ENCODE measurements at regions not wholly inside any gene's neighbourhood (a gene's known extent, or its start where the extent isn't known, plus 50 kb on each side); places are given as distances from the start of the nearest gene placed in this dataset.

GRCh38 chr1:157415661-157416060 is 136.7 kb downstream of the FCRL5 start:
- H3K27ac ChIP-seq (ENCODE audit: low read depth, low read length) = no peak overlapping the region
- H3K79me2 ChIP-seq (ENCODE audit: control insufficient read depth, low read length) = no peaks in the 10 kb centered on the region
- H3K4me1 ChIP-seq (ENCODE audit: control insufficient read depth, low read length) = no peaks in the 10 kb centered on the region
- H4K20me1 ChIP-seq (ENCODE audit: control insufficient read depth, insufficient read depth, low read depth, low read length) = no peaks in the 10 kb centered on the region
- H3K4me3 ChIP-seq (ENCODE audit: low read length) = no peak overlapping the region
- no peaks in the 10 kb centered on the region for H3K9me2 ChIP-seq (replicated peaks; ENCODE audit: control insufficient read depth, low read length)
- H3K4me2 ChIP-seq (ENCODE audit: low read length) = no peak overlapping the region
- H3K9me3 ChIP-seq (ENCODE audit: control insufficient read depth, insufficient read depth, low read length) = no peaks in the 10 kb centered on the region
- no peaks in the 10 kb centered on the region for H3F3A ChIP-seq (ENCODE audit: control insufficient read depth, insufficient read depth)
- peaks cover 26% of the 10 kb centered on the region; the same call in 1 of the 2 replicates for H3K27me3 ChIP-seq (ENCODE audit: control insufficient read depth, low read length)
- TF ChIP-seq CTCF (IDR thresholded peaks at IDR 0.05; ENCODE audit: low read depth, low read length, poor library complexity, severe bottlenecking) (no peak), EZH2phosphoT487 (IDR thresholded peaks at IDR 0.05; ENCODE audit: borderline replicate concordance, low read length) (no peak)
- H3K36me3 ChIP-seq (ENCODE audit: control insufficient read depth, low read length) = no peaks in the 10 kb centered on the region

- H3K9me2 ChIP-seq (replicated peaks; ENCODE audit: control insufficient read depth, low read length) = no peaks in the 10 kb centered on the region
- no peak for TF ChIP-seq EZH2phosphoT487 (IDR thresholded peaks at IDR 0.05; ENCODE audit: borderline replicate concordance, low read length)
- no peak for TF ChIP-seq CTCF (IDR thresholded peaks at IDR 0.05; ENCODE audit: low read depth, low read length, poor library complexity, severe bottlenecking)
- H3K9me3 ChIP-seq (ENCODE audit: control insufficient read depth, insufficient read depth, low read length) = no peaks in the 10 kb centered on the region
- H3K4me1 ChIP-seq (ENCODE audit: control insufficient read depth, low read length) = no peaks in the 10 kb centered on the region
- no peaks in the 10 kb centered on the region for H3F3A ChIP-seq (ENCODE audit: control insufficient read depth, insufficient read depth)
- no peaks in the 10 kb centered on the region for H3K36me3 ChIP-seq (ENCODE audit: control insufficient read depth, low read length)
- H3K27ac ChIP-seq (ENCODE audit: low read depth, low read length) = no peak overlapping the region
- H3K4me2 ChIP-seq (ENCODE audit: low read length) = no peak overlapping the region
- H3K79me2 ChIP-seq (ENCODE audit: control insufficient read depth, low read length) = no peaks in the 10 kb centered on the region
- H3K27me3 ChIP-seq (ENCODE audit: control insufficient read depth, low read length) = peaks cover 21% of the 10 kb centered on the region; the same call in 1 of the 2 replicates
- H4K20me1 ChIP-seq (ENCODE audit: control insufficient read depth, insufficient read depth, low read depth, low read length) = no peaks in the 10 kb centered on the region
- no peak overlapping the region for H3K4me3 ChIP-seq (ENCODE audit: low read length)
Measured at GRCh38 chr1:157412308-157412707, 140.0 kb downstream of the FCRL5 start.

DNA sequence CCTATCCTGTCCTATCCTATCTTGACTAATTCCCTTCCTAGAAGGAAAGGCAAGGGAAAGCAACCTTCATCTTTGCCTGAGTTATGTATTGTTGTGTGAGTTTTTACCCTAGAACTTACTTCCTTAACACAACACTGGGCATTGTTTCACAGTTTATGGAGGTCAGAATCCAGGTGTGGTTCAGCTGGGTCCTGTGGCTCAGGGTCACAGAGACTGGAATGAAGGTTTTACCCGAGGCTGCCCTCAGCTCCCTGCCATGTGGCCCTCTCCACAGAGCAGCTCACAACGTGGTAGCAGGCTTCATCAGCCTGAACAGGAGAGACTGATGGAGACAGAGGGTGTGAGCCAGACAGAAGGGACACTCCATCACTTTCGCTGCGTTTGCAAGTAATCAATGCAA is 140.5 kb downstream of the FCRL5 start:
- H3K79me2 ChIP-seq (ENCODE audit: control insufficient read depth, low read length) = no peaks in the 10 kb centered on the region
- no peaks in the 10 kb centered on the region for H3K9me3 ChIP-seq (ENCODE audit: control insufficient read depth, insufficient read depth, low read length)
- H3K27ac ChIP-seq (ENCODE audit: low read depth, low read length) = no peak overlapping the region
- no peak overlapping the region for H3K4me3 ChIP-seq (ENCODE audit: low read length)
- no peak for TF ChIP-seq CTCF (IDR thresholded peaks at IDR 0.05; ENCODE audit: low read depth, low read length, poor library complexity, severe bottlenecking)
- no peak for TF ChIP-seq EZH2phosphoT487 (IDR thresholded peaks at IDR 0.05; ENCODE audit: borderline replicate concordance, low read length)
- H3F3A ChIP-seq (ENCODE audit: control insufficient read depth, insufficient read depth) = no peaks in the 10 kb centered on the region
- peaks cover 21% of the 10 kb centered on the region; the same call in 1 of the 2 replicates for H3K27me3 ChIP-seq (ENCODE audit: control insufficient read depth, low read length)
- H3K4me2 ChIP-seq (ENCODE audit: low read length) = no peak overlapping the region
- no peaks in the 10 kb centered on the region for H3K9me2 ChIP-seq (replicated peaks; ENCODE audit: control insufficient read depth, low read length)
- no peaks in the 10 kb centered on the region for H4K20me1 ChIP-seq (ENCODE audit: control insufficient read depth, insufficient read depth, low read depth, low read length)
- H3K36me3 ChIP-seq (ENCODE audit: control insufficient read depth, low read length) = no peaks in the 10 kb centered on the region
- no peaks in the 10 kb centered on the region for H3K4me1 ChIP-seq (ENCODE audit: control insufficient read depth, low read length)
